HG03457 (cell line): ENCODE measurements at regions not wholly inside any gene's neighbourhood (a gene's known extent, or its start where the extent isn't known, plus 50 kb on each side); places are given as distances from the start of the nearest gene placed in this dataset.

Experiments used
- ATAC-seq: cut with Tn5 transposase; IDR thresholded peaks from one replicate; pipeline ENCODE4 v1.9.1; 2021; ENCODE audit warnings: moderate number of reproducible peaks; ENCODE audit not compliant: unreplicated experiment

GRCh38 chr4:107255114-107255513, 219.0 kb upstream of the DKK2 start:
- ATAC-seq, result no peak

- no peak for ATAC-seq
Observed at GRCh38 chr4:107253579-107254068, 217.5 kb upstream of the DKK2 start.

GRCh38 chr4:107253090-107253489, 217.0 kb upstream of the DKK2 start:
- ATAC-seq, result no peak

- ATAC-seq, result no peak
Observed at GRCh38 chr4:107252571-107252970, 216.5 kb upstream of the DKK2 start.

- no peak for ATAC-seq
Observed at GRCh38 chr4:107248571-107248970, 212.5 kb upstream of the DKK2 start.

GRCh38 chr4:107247738-107248137, 211.6 kb upstream of the DKK2 start:
- ATAC-seq, result no peak

- ATAC-seq, result no peak
Observed at GRCh38 chr4:107246761-107247160, 210.6 kb upstream of the DKK2 start.

GRCh38 chr4:107243141-107243781, 207.1 kb upstream of the DKK2 start:
- no peak for ATAC-seq

- ATAC-seq, result no peak
Observed at GRCh38 chr4:107220976-107221375, 184.9 kb upstream of the DKK2 start.

- no peak for ATAC-seq
Observed at GRCh38 chr4:107219681-107220080, 183.6 kb upstream of the DKK2 start.

GRCh38 chr4:107216379-107216778, 180.3 kb upstream of the DKK2 start:
- ATAC-seq, result no peak

GRCh38 chr4:107215222-107215621, 179.1 kb upstream of the DKK2 start:
- no peak for ATAC-seq

GRCh38 chr4:107213880-107214279, 177.8 kb upstream of the DKK2 start:
- ATAC-seq, result no peak

GRCh38 chr4:107213410-107213809, 177.3 kb upstream of the DKK2 start:
- no peak for ATAC-seq

GRCh38 chr4:107212565-107212964, 176.5 kb upstream of the DKK2 start:
- no peak for ATAC-seq

GRCh38 chr4:107210450-107211239, 174.5 kb upstream of the DKK2 start:
- ATAC-seq, result no peak

- ATAC-seq, result no peak
Observed at GRCh38 chr4:107203733-107204132, 167.6 kb upstream of the DKK2 start.

GRCh38 chr4:107202744-107203143, 166.6 kb upstream of the DKK2 start:
- no peak for ATAC-seq

GRCh38 chr4:107197121-107197520, 161.0 kb upstream of the DKK2 start:
- ATAC-seq, result no peak

- no peak for ATAC-seq
Observed at GRCh38 chr4:107196312-107196711, 160.2 kb upstream of the DKK2 start.

- ATAC-seq, result no peak
Observed at GRCh38 chr4:107194005-107194404, 157.9 kb upstream of the DKK2 start.

- ATAC-seq, result no peak
Observed at GRCh38 chr4:107192601-107193000, 156.5 kb upstream of the DKK2 start.
